OCI-LY1 (cell line): ENCODE measurements at regions not wholly inside any gene's neighbourhood (a gene's known extent, or its start where the extent isn't known, plus 50 kb on each side); places are given as distances from the start of the nearest gene placed in this dataset.

Experiments used
- CTCF ChIP-seq: fragments of 200-600 bp; sonication (generic), shearing (Covaris generic); IDR thresholded peaks from 2 replicates; pipeline ENCODE4 v1.5.1; 2017; ENCODE audit warnings: mild to moderate bottlenecking, antibody characterized with exemption, low read length, moderate library complexity, mixed read lengths
- EZH2 ChIP-seq: fragments of 200-600 bp; sonication (generic), shearing (Covaris generic); IDR thresholded peaks from 2 replicates; pipeline ENCODE4 v1.8.0; 2017; ENCODE audit warnings: borderline replicate concordance, mixed run types, mild to moderate bottlenecking, antibody characterized with exemption, low read length, moderate library complexity, mixed read lengths

DNA sequence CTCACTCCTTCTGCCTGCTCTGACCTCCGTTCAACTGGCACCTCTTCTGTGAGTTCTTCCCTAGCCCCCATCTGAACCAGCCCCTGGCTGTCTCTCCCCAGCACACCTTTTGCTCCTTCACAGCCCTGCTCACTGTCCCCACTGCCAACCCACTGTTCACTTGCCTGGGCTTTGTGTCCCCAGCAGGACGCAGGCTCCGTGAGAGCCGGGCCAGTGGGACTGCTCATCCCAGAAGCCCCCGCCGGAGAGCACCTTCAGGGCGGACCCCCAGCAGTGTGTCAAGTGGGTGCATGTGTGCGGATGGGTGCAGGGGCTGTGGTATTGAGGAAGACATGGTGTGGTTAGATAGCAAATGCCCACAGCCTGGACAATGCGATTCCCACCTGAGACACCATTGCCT, 148.4 kb upstream of the RNF32 start:
- TF ChIP-seq CTCF (no peak), EZH2 (no peak)
